Pancreas (tissue), 10 donors: ENCODE measurements at regions not wholly inside any gene's neighbourhood (a gene's known extent, or its start where the extent isn't known, plus 50 kb on each side); places are given as distances from the start of the nearest gene placed in this dataset.

ENCODE experiments used
- ATAC-seq, 4 donors: fragments of 200-7000 bp; cut with Tn5 transposase; one replicate each; pipeline versions ENCODE4 v1.8.0 to v1.9.1; 2020; ENCODE audit warnings: mild to moderate bottlenecking in 4 of 4, moderate library complexity in 4 of 4
- DNase-seq, 6 donors: peaks; one replicate each; pipeline ENCODE4 v3.0.0-alpha.2; 2020
- FAIRE-seq: peaks from 2 replicates; lab custom pipeline; 2012; peaks lifted over from hg19 to GRCh38; lab: Jason Lieb, UNC
- H3K27ac ChIP-seq, 4 donors: fragments of 200-600 bp; sonication (generic); 1 replicate in 3 of 4; 2 replicates in 1 of 4; pipeline versions ENCODE4 v1.5.0 to v1.8.0; 2020
- H3K27me3 ChIP-seq, 4 donors: fragments of 200-600 bp; one replicate each; pipeline ENCODE4 v1.8.0; 2021
- H3K36me3 ChIP-seq, 3 donors: fragments of 200-600 bp; sonication (generic) in 1 of 3; one replicate each; pipeline versions ENCODE4 v1.5.0 to v1.8.0; 2020 to 2021
- H3K4me1 ChIP-seq, 3 donors: fragments of 200-600 bp; one replicate each; pipeline ENCODE4 v1.8.0; 2021
- H3K4me3 ChIP-seq, 4 donors: fragments of 200-600 bp; sonication (generic) in 2 of 4; one replicate each; pipeline versions ENCODE4 v1.5.0 to v1.8.0; 2020 to 2021
- H3K9me3 ChIP-seq, 4 donors: fragments of 200-600 bp; one replicate each; pipeline ENCODE4 v1.8.0; 2021
- CTCF ChIP-seq, 4 donors: fragments of 200-600 bp; sonication (generic) in 3 of 4; IDR thresholded peaks; one replicate each; pipeline versions ENCODE4 v1.5.0 to v1.8.0; 2021; ENCODE audit warnings: antibody characterized with exemption in 4 of 4
- WGBS, 2 donors: extraction: QIAGEN DNeasy Blood & Tissue Kit; methylation state at CpG; one replicate each; pipeline ENCODE4 v1.1.7; 2013; 5-methylcytosine and 5-hydroxymethylcytosine counted together
- intact Hi-C, 3 donors: fragments of 100-400 bp; cut with DNase I; formaldehyde crosslinking; loops; one replicate each; pipeline versions ENCODE4 v1.11.1 to v1.14.2; 2022
- donor health status: healthy with polysubstance abuse.
- donor health status: DM: no; HTN: no; CAD: no; lungs with moderate emphysema.
- donor health status: DM: no; HTN: no; CAD: no.
- donor health status: control.
- donor health status: control.
- donor health status: Bipolar disorder and iron deficiency.
- donor health status: DM: yes; HTN: yes; CAD: no.
- donor health status: DM: no; HTN: no; CAD: no.
- donor health status: DM: no; HTN: no; CAD: no.
- donor health status: DM: yes; HTN: yes; CAD: no.

- FAIRE-seq (no peak), DNase-seq (no peak), ATAC-seq (no peak)
- no peak for TF ChIP-seq CTCF (IDR thresholded peaks at IDR 0.05)
- Histone ChIP-seq H3K27ac (no peak overlapping the region), H3K9me3 (no peaks in the 10 kb centered on the region), H3K4me3 (no peak overlapping the region), H3K27me3 (no peaks in the 10 kb centered on the region), H3K4me1 (no peaks in the 10 kb centered on the region), H3K36me3 (no peaks in the 10 kb centered on the region)
- intact Hi-C loops: no loop called here
- WGBS, 2 donors: 59 to 84% methylated on average over 1 of the region's 1 CpG
Observed at GRCh38 chr3:173342679-173343078, 54.9 kb upstream of the NLGN1 start.

- Histone ChIP-seq H3K4me1 (no peaks in the 10 kb centered on the region), H3K36me3 (no peaks in the 10 kb centered on the region), H3K9me3 (no peaks in the 10 kb centered on the region), H3K4me3 (no peak overlapping the region), H3K27me3 (no peaks in the 10 kb centered on the region), H3K27ac (no peak overlapping the region)
- no peak for TF ChIP-seq CTCF (IDR thresholded peaks at IDR 0.05)
- intact Hi-C loops: no loop called here
- FAIRE-seq (no peak), DNase-seq (no peak), ATAC-seq (no peak)
- 43 to 45% methylated on average over 2 of the region's 2 CpGs for WGBS, 2 donors
Observed at GRCh38 chr3:173340626-173341025, 56.9 kb upstream of the NLGN1 start.

GRCh38 chr3:173336261-173336660 is 61.3 kb upstream of the NLGN1 start:
- ATAC-seq (no peak), DNase-seq (no peak), FAIRE-seq (no peak)
- intact Hi-C loops: no loop called here
- Histone ChIP-seq H3K36me3 (no peaks in the 10 kb centered on the region), H3K27ac (no peak overlapping the region), H3K4me1 (no peaks in the 10 kb centered on the region), H3K27me3 (no peaks in the 10 kb centered on the region), H3K4me3 (no peak overlapping the region), H3K9me3 (no peaks in the 10 kb centered on the region)
- no peak for TF ChIP-seq CTCF (IDR thresholded peaks at IDR 0.05)
- WGBS, 2 donors: 79 to 81% methylated on average over 5 of the region's 5 CpGs

- DNase-seq (no peak), ATAC-seq (no peak), FAIRE-seq (no peak)
- 39 to 44% methylated on average over 3 of the region's 3 CpGs for WGBS, 2 donors
- Histone ChIP-seq H3K4me3 (no peak overlapping the region), H3K36me3 (no peaks in the 10 kb centered on the region), H3K4me1 (no peaks in the 10 kb centered on the region), H3K27me3 (no peaks in the 10 kb centered on the region), H3K27ac (no peak overlapping the region), H3K9me3 (no peaks in the 10 kb centered on the region)
- intact Hi-C loops: no loop called here
- TF ChIP-seq CTCF (IDR thresholded peaks at IDR 0.05): no peak
Observed at GRCh38 chr3:173306110-173306509, 91.4 kb upstream of the NLGN1 start.

- Histone ChIP-seq H3K4me3 (no peak overlapping the region), H3K4me1 (no peaks in the 10 kb centered on the region), H3K9me3 (no peaks in the 10 kb centered on the region), H3K27me3 (no peaks in the 10 kb centered on the region), H3K27ac (no peak overlapping the region), H3K36me3 (no peaks in the 10 kb centered on the region)
- TF ChIP-seq CTCF (IDR thresholded peaks at IDR 0.05): no peak
- ATAC-seq: no peak
- no peak for FAIRE-seq
- DNase-seq: no peak
- intact Hi-C loops: no loop called here
- 39 to 52% methylated on average over 3 of the region's 3 CpGs for WGBS, 2 donors
Observed at GRCh38 chr3:173304182-173304800, 93.3 kb upstream of the NLGN1 start.
